WTC11 (cell line): ENCODE measurements at regions not wholly inside any gene's neighbourhood (a gene's known extent, or its start where the extent isn't known, plus 50 kb on each side); places are given as distances from the start of the nearest gene placed in this dataset.

Experiments
- ATAC-seq: fragments of 200-7000 bp; cut with Tn5 transposase; 2 replicates; pipeline ENCODE4 v1.10.0; 2021; ENCODE audit warnings: mild to moderate bottlenecking, moderate library complexity
- CTCF ChIA-PET: fragments of 300-600 bp; sonication (Branson Sonifier 250); formaldehyde crosslinking; loops from one replicate; lab custom pipeline; 2021; ENCODE audit warnings: antibody characterized with exemption; lab: Charles Lee
- POLR2A ChIA-PET: fragments of 350-600 bp; sonication (Branson Sonifier 250); formaldehyde crosslinking; loops from one replicate; lab custom pipeline; 2021; ENCODE audit warnings: antibody characterized with exemption; lab: Charles Lee
- DNase-seq: peaks from one replicate; pipeline ENCODE4 v3.0.0; 2021; ENCODE audit warnings: low spot score
- H3K27ac Mint-ChIP-seq: 2 replicates; pipeline ENCODE4 v1.8.0; 2021; ENCODE audit warnings: mixed read lengths
- H3K27me3 Mint-ChIP-seq: 2 replicates; pipeline ENCODE4 v1.8.0; 2021; ENCODE audit warnings: low read depth, mild to moderate bottlenecking, moderate library complexity, mixed read lengths
- H3K36me3 Mint-ChIP-seq: 2 replicates; pipeline ENCODE4 v1.8.0; 2021; ENCODE audit warnings: mixed read lengths
- H3K4me1 Mint-ChIP-seq: 2 replicates; pipeline ENCODE4 v1.8.0; 2022; ENCODE audit warnings: mixed read lengths
- H3K4me3 Mint-ChIP-seq: 2 replicates; pipeline ENCODE4 v1.8.0; 2021; ENCODE audit warnings: mild to moderate bottlenecking, moderate library complexity, mixed read lengths
- H3K9me3 Mint-ChIP-seq: 2 replicates; pipeline ENCODE4 v1.8.0; 2021; ENCODE audit warnings: mixed read lengths
- ATF2 ChIP-seq: sonication (generic); formaldehyde crosslinking; IDR thresholded peaks from 2 replicates; pipeline ENCODE4 v1.8.1; 2022; ENCODE audit warnings: low read depth, missing genetic modification reagents, borderline replicate concordance
- ATF3 ChIP-seq: sonication (generic); formaldehyde crosslinking; conservative IDR thresholded peaks from 2 replicates; pipeline ENCODE4 v1.8.1; 2022; ENCODE audit warnings: mild to moderate bottlenecking, missing genetic modification reagents
- ATF6 ChIP-seq: sonication (generic); formaldehyde crosslinking; IDR thresholded peaks from 2 replicates; pipeline ENCODE4 v1.8.1; 2023; ENCODE audit warnings: mild to moderate bottlenecking, missing genetic modification reagents
- E2F1 ChIP-seq: sonication (generic); formaldehyde crosslinking; IDR thresholded peaks from 2 replicates; pipeline ENCODE4 v1.8.0; 2022; ENCODE audit warnings: mild to moderate bottlenecking, missing genetic modification reagents
- E2F4 ChIP-seq: sonication (generic); formaldehyde crosslinking; IDR thresholded peaks from 2 replicates; pipeline ENCODE4 v1.8.1; 2022; ENCODE audit warnings: low read depth, mild to moderate bottlenecking, moderate library complexity, missing genetic modification reagents, borderline replicate concordance
- E2F5 ChIP-seq: sonication (generic); formaldehyde crosslinking; IDR thresholded peaks from 2 replicates; pipeline ENCODE4 v1.8.1; 2022; ENCODE audit warnings: mild to moderate bottlenecking, moderate library complexity, missing genetic modification reagents
- HMGA2 ChIP-seq: fragments of 250-450 bp; sonication (Bioruptor Pico); IDR thresholded peaks from 2 replicates; pipeline ENCODE4 v1.4.0; 2021; ENCODE audit warnings: mild to moderate bottlenecking, moderate library complexity
- MYBL2 ChIP-seq: sonication (generic); formaldehyde crosslinking; IDR thresholded peaks from 2 replicates; pipeline ENCODE4 v1.8.1; 2023; ENCODE audit warnings: mild to moderate bottlenecking, moderate library complexity, missing genetic modification reagents
- NFYB ChIP-seq: sonication (generic); formaldehyde crosslinking; conservative IDR thresholded peaks from 2 replicates; pipeline ENCODE4 v1.8.0; 2022; ENCODE audit warnings: low read depth, missing genetic modification reagents
- PRDM15 ChIP-seq: sonication (generic); formaldehyde crosslinking; IDR thresholded peaks from 2 replicates; pipeline ENCODE4 v1.8.0; 2022; ENCODE audit warnings: missing genetic modification reagents
- STAT6 ChIP-seq: sonication (generic); formaldehyde crosslinking; conservative IDR thresholded peaks from 2 replicates; pipeline ENCODE4 v1.8.1; 2023; ENCODE audit warnings: mild to moderate bottlenecking, low read depth, missing genetic modification reagents, moderate library complexity
- ZNF232 ChIP-seq: sonication (generic); formaldehyde crosslinking; IDR thresholded peaks from 2 replicates; pipeline ENCODE4 v1.8.0; 2022; ENCODE audit warnings: mild to moderate bottlenecking, missing genetic modification reagents

GRCh38 chr10:36591436-36591835 lies 534.0 kb upstream of the ANKRD30A start:
- TF ChIP-seq E2F4 (no peak), MYBL2 (CRISPR knock-in tag) (no peak), NFYB (CRISPR knock-in tag) (no peak)
- no peaks in the 10 kb centered on the region for H3K36me3 Mint-ChIP-seq
- 0 out of 2 replicates have a peak, but pooled peaks cover 4% of the 10 kb centered on the region for H3K4me1 Mint-ChIP-seq
- H3K4me3 Mint-ChIP-seq, result no peak overlapping the region
- H3K27me3 Mint-ChIP-seq, result no peaks in the 10 kb centered on the region
- H3K9me3 Mint-ChIP-seq, result peaks cover 17% of the 10 kb centered on the region
- ATAC-seq, result no peak
- DNase-seq, result no peak
- CTCF ChIA-PET, result interaction anchor here (0.7 kb wide), 1 partner anchor 21 kb away, joined by 3 read pairs; no protein-coding TSS in a partner anchor
- POLR2A ChIA-PET, result no interaction called here
- no peak overlapping the region for H3K27ac Mint-ChIP-seq

- TF ChIP-seq STAT6 (CRISPR knock-in tag) (no peak), ATF6 (CRISPR knock-in tag) (no peak), ZNF232 (CRISPR knock-in tag) (no peak), PRDM15 (CRISPR knock-in tag) (no peak), ATF3 (CRISPR knock-in tag) (no peak), E2F1 (CRISPR knock-in tag) (no peak), HMGA2 (no peak), ATF2 (CRISPR knock-in tag) (no peak), E2F5 (CRISPR knock-in tag) (no peak)
- Mint-ChIP-seq H3K27me3 (no peaks in the 10 kb centered on the region), H3K27ac (no peak overlapping the region), H3K36me3 (no peaks in the 10 kb centered on the region), H3K4me3 (no peak overlapping the region), H3K9me3 (peaks cover 18% of the 10 kb centered on the region), H3K4me1 (no peaks in the 10 kb centered on the region)
- no peak for ATAC-seq
- POLR2A ChIA-PET, result no interaction called here
- no peak for DNase-seq
- CTCF ChIA-PET, result no interaction called here
Observed at GRCh38 chr10:36583690-36584089, 541.7 kb upstream of the ANKRD30A start.
